GM21528 (cell line): ENCODE measurements at regions not wholly inside any gene's neighbourhood (a gene's known extent, or its start where the extent isn't known, plus 50 kb on each side); places are given as distances from the start of the nearest gene placed in this dataset.

ENCODE experiments used
- ATAC-seq: cut with Tn5 transposase; IDR thresholded peaks from one replicate; pipeline ENCODE4 v1.9.1; 2021; ENCODE audit warnings: mild to moderate bottlenecking, moderate library complexity; ENCODE audit not compliant: unreplicated experiment, low FRiP score

DNA sequence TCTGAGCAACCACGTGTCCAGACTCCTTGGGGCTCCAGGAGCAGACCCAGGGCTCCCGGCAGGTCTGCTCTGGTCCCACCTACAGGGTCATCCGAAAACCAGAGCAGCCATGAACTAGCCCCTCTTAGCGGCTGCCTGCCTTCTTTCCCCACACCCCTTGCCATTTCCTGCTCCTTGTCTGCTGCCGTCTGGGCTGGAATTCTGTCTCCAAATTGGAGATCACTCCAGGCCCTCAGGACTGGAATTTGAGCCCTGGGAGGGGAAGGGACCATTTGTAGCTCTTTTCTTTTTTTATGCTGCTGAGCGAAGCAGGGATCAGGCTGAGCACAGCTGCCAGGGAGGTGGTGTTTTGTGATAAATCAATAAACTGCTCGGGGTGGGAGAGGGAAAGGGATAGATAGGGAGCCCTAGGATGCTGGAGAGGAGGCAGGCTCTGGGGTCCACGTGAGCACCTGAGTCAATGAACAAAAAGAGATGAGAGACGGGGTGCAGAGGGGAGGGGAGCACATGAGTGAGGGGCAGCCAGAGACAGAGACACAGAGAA is 257.5 kb downstream of the ENGASE start:
- no peak for ATAC-seq

- no peak for ATAC-seq
Measured at GRCh38 chr17:79331492-79331891, 256.9 kb downstream of the ENGASE start.

- no peak for ATAC-seq
Measured at GRCh38 chr17:79330696-79331095, 256.1 kb downstream of the ENGASE start.

DNA sequence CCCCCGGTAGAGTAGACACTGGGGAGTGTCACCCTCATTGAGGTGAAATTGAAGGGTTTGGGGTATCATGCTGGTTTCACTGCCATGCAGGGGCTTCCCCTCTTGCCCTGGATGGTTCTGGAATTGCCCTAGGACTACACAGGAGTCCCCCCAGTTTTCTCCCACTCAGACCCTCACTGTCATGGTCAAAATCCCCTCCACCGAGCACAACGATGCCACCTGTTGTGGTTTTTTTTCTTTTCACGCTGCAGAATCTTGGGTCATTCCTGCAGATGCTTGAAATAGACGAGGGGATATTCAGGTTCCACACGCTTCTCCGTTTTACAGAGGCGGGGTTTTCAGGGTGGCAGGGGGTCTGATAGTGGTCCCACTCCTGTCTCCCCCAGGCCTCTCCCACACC is 255.6 kb downstream of the ENGASE start:
- ATAC-seq, result no peak

DNA sequence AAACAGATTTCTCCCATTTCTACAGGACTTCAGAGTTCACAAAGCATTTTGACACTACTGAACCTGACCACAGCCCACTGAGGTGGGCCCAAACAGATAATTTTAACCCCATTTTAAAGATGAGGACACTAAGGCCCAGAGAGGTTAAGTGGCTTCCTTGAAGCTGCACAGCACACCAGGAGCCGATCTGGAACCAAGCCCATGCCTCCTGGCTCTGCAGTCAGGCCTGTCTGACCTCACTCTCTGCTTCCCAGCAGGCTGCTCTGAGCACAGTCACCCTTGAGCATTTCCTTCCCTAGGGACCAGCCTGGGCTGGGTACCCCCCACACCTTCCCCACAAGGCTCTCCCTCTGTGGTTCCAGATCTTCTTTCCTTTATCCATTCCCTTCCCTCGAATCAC is 252.2 kb downstream of the ENGASE start:
- no peak for ATAC-seq

DNA sequence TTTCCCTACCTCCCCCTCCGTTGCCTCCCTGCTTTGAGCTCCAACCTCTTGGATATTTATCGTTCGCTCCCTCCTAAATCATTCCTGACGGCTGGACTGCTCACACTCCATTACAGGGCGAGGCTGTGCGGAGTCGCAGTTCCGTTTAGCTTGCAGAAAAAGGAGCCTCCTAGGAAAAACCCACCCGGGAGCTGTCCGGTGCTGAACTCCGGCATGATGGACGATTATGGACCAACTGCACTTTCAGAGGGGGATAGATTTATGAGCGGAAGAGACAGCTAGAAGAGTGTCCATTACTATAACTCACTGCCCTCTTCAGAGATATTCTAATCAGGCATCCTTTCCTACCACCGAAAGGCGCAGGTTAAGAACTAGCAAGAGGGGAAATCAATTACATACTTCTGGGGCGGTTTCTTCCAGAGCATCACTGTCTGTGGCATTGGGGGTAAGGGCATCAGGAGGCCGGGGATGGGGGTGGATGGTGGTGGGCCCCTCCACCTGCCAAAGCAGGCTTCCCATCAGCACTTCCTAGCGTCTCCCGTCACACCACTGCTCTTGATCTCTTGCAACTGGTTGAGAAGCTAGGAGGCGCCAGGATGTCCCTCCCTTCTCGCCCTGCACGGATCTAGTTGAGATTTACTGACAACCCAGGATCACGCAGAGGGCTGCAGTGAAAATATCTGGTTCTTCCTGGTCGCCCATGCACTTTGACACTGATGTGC is 251.2 kb downstream of the ENGASE start:
- no peak for ATAC-seq

DNA sequence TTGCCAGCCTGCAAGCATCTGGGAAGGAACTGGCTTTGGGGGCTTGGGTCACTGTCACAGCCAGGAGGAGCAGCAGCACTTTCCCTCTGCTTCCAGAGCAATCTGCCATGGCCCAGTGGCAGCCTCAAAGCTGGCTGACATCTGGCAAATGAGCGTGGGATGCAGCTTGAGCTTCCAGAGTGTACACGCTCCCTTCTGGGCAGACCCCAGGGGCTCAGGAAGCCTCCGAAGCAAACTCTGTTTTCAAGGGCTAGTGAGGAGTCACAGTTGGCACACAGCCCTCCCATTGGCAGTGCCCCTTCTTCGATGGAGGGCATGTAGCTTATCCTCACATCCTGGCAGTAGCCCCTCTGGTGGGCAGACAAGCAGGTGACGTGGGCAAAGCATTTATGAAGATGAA is 249.6 kb downstream of the ENGASE start:
- no peak for ATAC-seq

DNA sequence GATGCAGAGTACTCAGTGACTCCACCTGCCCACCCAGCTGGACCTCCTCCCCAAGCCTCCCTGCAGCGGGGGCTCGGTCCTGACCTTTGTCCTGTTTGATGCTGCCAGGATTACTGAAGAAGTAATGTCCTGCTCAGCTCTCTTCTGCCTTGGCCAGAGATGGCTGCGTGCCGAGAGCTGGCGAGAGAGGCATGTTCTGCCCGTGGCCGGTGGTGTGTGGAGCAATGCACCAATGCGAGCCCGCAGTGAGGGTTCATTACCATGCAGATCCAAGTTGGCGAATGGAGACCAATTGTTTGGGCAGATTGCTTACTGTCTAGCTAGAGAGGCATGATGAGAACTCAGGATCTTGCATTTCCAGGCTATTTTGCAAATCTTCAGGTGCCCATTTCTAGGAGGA is 248.9 kb downstream of the ENGASE start:
- no peak for ATAC-seq

DNA sequence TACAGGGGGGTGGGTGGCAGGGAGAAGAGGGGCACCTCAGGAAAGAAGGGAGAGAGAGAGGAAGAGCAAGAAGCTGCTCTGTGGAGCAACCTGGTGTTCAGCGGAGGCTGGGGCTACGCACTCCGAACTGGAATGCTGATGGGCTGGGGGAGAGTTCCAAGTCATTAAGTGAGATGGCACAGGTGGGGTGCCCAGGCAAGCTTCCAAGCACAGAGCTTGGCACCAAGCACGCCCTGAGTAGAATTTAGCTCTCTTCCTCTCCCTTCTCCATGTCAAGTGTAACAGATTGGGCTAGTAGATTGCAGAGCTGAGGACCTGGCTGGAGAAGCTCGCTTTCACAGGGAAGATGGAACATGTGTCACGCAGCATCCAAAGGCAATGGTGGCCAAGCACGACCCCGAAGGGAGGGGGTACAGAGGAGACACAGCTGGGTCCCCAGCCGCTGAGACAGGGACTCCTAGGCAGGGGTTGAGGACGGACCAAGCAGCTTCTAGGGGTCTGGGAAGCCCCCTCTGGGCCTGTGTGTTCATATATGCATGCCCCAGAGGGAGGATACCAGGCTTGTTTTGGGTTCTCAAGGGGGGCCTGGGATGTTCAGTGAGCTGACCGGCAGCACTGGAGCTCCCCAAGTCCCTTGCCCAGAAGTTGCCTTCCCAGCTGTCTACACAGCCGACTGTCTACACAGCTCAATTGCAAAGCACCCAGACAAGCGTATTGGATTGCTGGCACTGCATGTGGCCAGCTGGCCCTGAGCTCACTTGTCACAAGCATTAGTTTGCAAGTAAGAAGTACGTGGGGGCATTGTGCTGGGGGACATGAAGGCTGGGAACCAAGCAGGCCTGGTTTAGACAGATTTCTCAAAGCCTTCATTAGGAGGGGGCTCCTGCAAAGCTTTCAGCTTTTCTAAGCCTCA is 247.8 kb downstream of the ENGASE start:
- no peak for ATAC-seq

DNA sequence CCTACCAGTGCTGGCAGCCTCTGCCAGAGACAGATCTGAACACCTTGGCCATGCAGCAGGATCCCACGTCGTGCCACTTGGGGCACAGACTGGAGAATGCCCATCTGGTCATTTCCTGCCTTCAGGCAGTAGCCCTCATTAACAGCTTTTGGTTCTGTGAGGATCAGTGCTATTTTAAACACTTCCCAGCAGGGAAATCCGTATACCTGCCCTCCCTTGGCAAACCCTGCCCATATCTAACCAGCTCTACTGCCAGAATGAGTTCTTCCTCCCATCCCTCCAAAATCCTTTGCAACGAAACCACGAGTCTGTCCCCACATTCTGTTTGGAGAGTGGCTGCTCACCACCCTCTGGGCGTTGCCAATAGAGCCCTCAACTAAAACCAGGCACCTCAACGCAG is 245.7 kb downstream of the ENGASE start:
- ATAC-seq, result no peak

DNA sequence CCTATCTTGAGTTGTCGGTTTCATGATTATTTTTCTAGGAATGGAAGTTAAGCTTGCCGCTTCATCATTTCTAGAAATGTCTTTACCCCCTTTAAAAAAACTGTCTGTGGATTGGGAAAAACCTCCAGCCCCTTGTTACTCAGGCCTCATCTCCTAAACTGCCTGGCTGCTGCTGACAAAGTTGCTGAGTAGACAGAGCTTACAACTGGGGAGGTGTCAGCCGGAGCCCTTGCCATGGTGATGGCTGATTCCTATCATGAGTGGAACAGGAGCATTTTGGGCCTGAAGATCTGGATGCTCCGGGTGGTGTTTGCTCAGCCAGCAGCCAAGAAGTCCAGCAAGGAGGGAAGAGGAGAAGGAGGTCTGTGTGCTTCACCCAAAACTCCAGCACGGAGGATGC is 243.3 kb downstream of the ENGASE start:
- no peak for ATAC-seq

DNA sequence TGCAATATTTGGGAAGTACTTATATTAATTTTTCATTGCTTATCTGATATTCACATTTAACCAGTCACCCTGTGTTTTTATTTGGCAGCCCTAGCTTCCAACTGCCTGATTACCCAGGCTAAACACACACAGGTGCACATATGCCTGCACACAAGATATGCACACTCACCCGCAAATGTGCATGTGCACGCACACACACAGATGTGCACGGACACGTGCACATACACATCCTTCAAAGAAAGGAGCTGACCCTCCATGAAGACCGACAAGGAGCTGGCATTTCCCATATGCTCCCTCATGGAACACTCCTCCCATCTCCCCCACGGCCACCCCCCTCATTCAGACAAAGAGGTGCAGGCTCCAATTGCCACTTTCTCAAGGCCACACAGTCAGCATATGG is 242.2 kb downstream of the ENGASE start:
- no peak for ATAC-seq

- no peak for ATAC-seq
Measured at GRCh38 chr17:79315358-79316105, 240.9 kb downstream of the ENGASE start.

GRCh38 chr17:79314617-79315357 is 240.2 kb downstream of the ENGASE start:
- ATAC-seq, result no peak

DNA sequence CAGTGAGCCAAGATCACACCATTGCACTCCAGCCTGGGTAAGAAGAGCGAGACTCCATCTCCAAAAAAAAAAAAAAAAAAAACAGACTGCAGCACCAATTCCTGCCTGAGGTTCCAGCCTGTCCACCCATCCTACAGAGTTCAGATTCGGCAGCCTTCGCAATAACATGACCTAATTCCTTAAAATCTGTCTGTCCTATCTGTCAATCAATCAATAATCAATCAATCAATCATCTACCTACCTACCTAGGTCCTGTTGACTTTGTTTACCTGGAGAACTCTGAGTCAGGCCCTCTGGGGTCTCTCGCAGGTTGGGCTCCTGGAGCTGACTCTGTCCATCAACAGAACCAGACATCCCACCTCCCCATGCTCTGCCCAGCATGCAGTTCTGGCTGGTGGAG is 236.7 kb downstream of the ENGASE start:
- ATAC-seq, result no peak

GRCh38 chr17:79306424-79307318 is 232.0 kb downstream of the ENGASE start:
- no peak for ATAC-seq

GRCh38 chr17:79305768-79306423 is 231.3 kb downstream of the ENGASE start:
- no peak for ATAC-seq

DNA sequence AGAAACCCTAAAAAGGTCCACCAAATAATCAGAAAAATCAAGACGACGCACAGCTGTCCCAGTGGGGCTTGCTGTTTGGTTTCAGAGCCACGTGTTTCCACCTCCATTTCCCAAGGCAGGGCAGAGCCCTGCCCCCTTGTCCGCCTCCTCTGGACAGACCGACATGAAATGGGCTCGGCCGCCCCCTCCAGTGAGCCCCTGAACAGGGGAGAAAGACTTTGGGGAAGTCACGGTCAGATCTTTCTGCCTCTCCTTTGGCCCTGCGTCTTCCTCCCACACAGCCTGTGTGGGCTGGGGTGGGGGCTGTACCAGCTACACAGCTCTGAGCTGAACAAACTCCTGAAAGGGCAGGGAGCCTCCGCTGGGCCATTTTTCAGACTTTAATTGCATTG is 230.7 kb downstream of the ENGASE start:
- ATAC-seq, result no peak

GRCh38 chr17:79304884-79305283 is 230.3 kb downstream of the ENGASE start:
- no peak for ATAC-seq
